Activated naive CD4-positive, alpha-beta T cell treated with anti-CD3 and anti-CD28 coated beads, Interleukin-2, amount 10 ng/mL, durations not matched to agents 7 days and 5 days (primary cell): ENCODE measurements at regions not wholly inside any gene's neighbourhood (a gene's known extent, or its start where the extent isn't known, plus 50 kb on each side); places are given as distances from the start of the nearest gene placed in this dataset.

Experiments
- CTCF ChIA-PET: fragments of 350-600 bp; sonication (Branson Sonifier 250); formaldehyde crosslinking; loops from one replicate; lab custom pipeline; 2021; ENCODE audit warnings: antibody characterized with exemption; lab: Charles Lee
- DNase-seq: peaks from one replicate; pipeline ENCODE4 v3.0.0-alpha.2; 2020
- H3K27ac Mint-ChIP-seq: one replicate; pipeline ENCODE4 v1.8.0; 2021; ENCODE audit warnings: mild to moderate bottlenecking, moderate library complexity, mixed read lengths
- H3K27me3 Mint-ChIP-seq: one replicate; pipeline ENCODE4 v1.8.0; 2021; ENCODE audit warnings: mild to moderate bottlenecking, mixed read lengths
- H3K36me3 Mint-ChIP-seq: one replicate; pipeline ENCODE4 v1.8.0; 2021; ENCODE audit warnings: mixed read lengths
- H3K4me1 Mint-ChIP-seq: one replicate; pipeline ENCODE4 v1.8.0; 2021; ENCODE audit warnings: mixed read lengths
- H3K4me3 Mint-ChIP-seq: one replicate; pipeline ENCODE4 v1.8.0; 2021; ENCODE audit warnings: mild to moderate bottlenecking, moderate library complexity, mixed read lengths
- H3K9me3 Mint-ChIP-seq: one replicate; pipeline ENCODE4 v1.8.0; 2021; ENCODE audit warnings: mixed read lengths

- CTCF ChIA-PET, result no interaction called here
- Mint-ChIP-seq H3K4me1 (no peaks in the 10 kb centered on the region), H3K27me3 (no peaks in the 10 kb centered on the region), H3K27ac (no peak overlapping the region), H3K36me3 (no peaks in the 10 kb centered on the region), H3K4me3 (no peak overlapping the region), H3K9me3 (peaks cover 15% of the 10 kb centered on the region)
- DNase-seq, result no peak
Measured at GRCh38 chr12:43179486-43179885, 372.5 kb downstream of the ADAMTS20 start.

GRCh38 chr12:43177276-43177675 lies 374.7 kb downstream of the ADAMTS20 start:
- CTCF ChIA-PET, result no interaction called here

GRCh38 chr12:43169115-43169681 lies 382.8 kb downstream of the ADAMTS20 start:
- H3K4me3 Mint-ChIP-seq, result no peak overlapping the region
- CTCF ChIA-PET, result no interaction called here
- DNase-seq, result no peak
- no peaks in the 10 kb centered on the region for H3K27me3 Mint-ChIP-seq
- peaks cover 2% of the 10 kb centered on the region for H3K36me3 Mint-ChIP-seq
- H3K4me1 Mint-ChIP-seq, result no peaks in the 10 kb centered on the region
- no peak overlapping the region for H3K27ac Mint-ChIP-seq
- H3K9me3 Mint-ChIP-seq, result no peaks in the 10 kb centered on the region

More at GRCh38 chr12:43177276-43177675, 374.7 kb downstream of the ADAMTS20 start:
- DNase-seq, result no peak
- no peak overlapping the region for H3K27ac Mint-ChIP-seq
- peaks cover 2% of the 10 kb centered on the region for H3K36me3 Mint-ChIP-seq
- H3K4me3 Mint-ChIP-seq, result no peak overlapping the region
- H3K27me3 Mint-ChIP-seq, result no peaks in the 10 kb centered on the region
- H3K9me3 Mint-ChIP-seq, result peaks cover 4% of the 10 kb centered on the region
- no peaks in the 10 kb centered on the region for H3K4me1 Mint-ChIP-seq

GRCh38 chr12:43167691-43168090 lies 384.3 kb downstream of the ADAMTS20 start:
- Mint-ChIP-seq H3K9me3 (no peaks in the 10 kb centered on the region), H3K4me3 (no peak overlapping the region), H3K27me3 (no peaks in the 10 kb centered on the region), H3K4me1 (no peaks in the 10 kb centered on the region), H3K27ac (no peak overlapping the region), H3K36me3 (no peaks in the 10 kb centered on the region)
- DNase-seq, result no peak
- CTCF ChIA-PET, result no interaction called here

GRCh38 chr12:43165351-43165750 lies 386.7 kb downstream of the ADAMTS20 start:
- no peaks in the 10 kb centered on the region for H3K4me1 Mint-ChIP-seq
- CTCF ChIA-PET, result no interaction called here
- no peak overlapping the region for H3K4me3 Mint-ChIP-seq
- H3K9me3 Mint-ChIP-seq, result no peaks in the 10 kb centered on the region
- no peaks in the 10 kb centered on the region for H3K36me3 Mint-ChIP-seq
- no peak overlapping the region for H3K27ac Mint-ChIP-seq
- DNase-seq, result no peak
- H3K27me3 Mint-ChIP-seq, result no peaks in the 10 kb centered on the region

GRCh38 chr12:43162138-43162537 lies 389.9 kb downstream of the ADAMTS20 start:
- Mint-ChIP-seq H3K9me3 (no peaks in the 10 kb centered on the region), H3K27ac (no peak overlapping the region), H3K36me3 (no peaks in the 10 kb centered on the region), H3K4me1 (no peaks in the 10 kb centered on the region), H3K4me3 (no peak overlapping the region), H3K27me3 (no peaks in the 10 kb centered on the region)
- no peak for DNase-seq
- CTCF ChIA-PET, result no interaction called here

GRCh38 chr12:43159506-43159905 lies 392.5 kb downstream of the ADAMTS20 start:
- CTCF ChIA-PET, result no interaction called here
- DNase-seq, result no peak
- no peak overlapping the region for H3K27ac Mint-ChIP-seq
- H3K27me3 Mint-ChIP-seq, result no peaks in the 10 kb centered on the region
- H3K36me3 Mint-ChIP-seq, result no peaks in the 10 kb centered on the region
- no peaks in the 10 kb centered on the region for H3K4me1 Mint-ChIP-seq
- no peak overlapping the region for H3K4me3 Mint-ChIP-seq
- H3K9me3 Mint-ChIP-seq, result no peaks in the 10 kb centered on the region

- H3K27ac Mint-ChIP-seq, result no peak overlapping the region
- H3K4me1 Mint-ChIP-seq, result no peaks in the 10 kb centered on the region
Measured at GRCh38 chr12:43158126-43158525, 393.9 kb downstream of the ADAMTS20 start.

GRCh38 chr12:43155376-43155775 lies 396.6 kb downstream of the ADAMTS20 start:
- H3K27ac Mint-ChIP-seq, result no peak overlapping the region
- H3K4me1 Mint-ChIP-seq, result no peaks in the 10 kb centered on the region
- no peak overlapping the region for H3K4me3 Mint-ChIP-seq
- DNase-seq, result no peak
- no peaks in the 10 kb centered on the region for H3K27me3 Mint-ChIP-seq
- no peaks in the 10 kb centered on the region for H3K36me3 Mint-ChIP-seq
- CTCF ChIA-PET, result no interaction called here
- H3K9me3 Mint-ChIP-seq, result no peaks in the 10 kb centered on the region

More at GRCh38 chr12:43158126-43158525, 393.9 kb downstream of the ADAMTS20 start:
- Mint-ChIP-seq H3K27me3 (no peaks in the 10 kb centered on the region), H3K9me3 (no peaks in the 10 kb centered on the region), H3K4me3 (no peak overlapping the region), H3K36me3 (no peaks in the 10 kb centered on the region)
- CTCF ChIA-PET, result no interaction called here
- no peak for DNase-seq

- H3K4me3 Mint-ChIP-seq, result no peak overlapping the region
- H3K9me3 Mint-ChIP-seq, result no peaks in the 10 kb centered on the region
- H3K27ac Mint-ChIP-seq, result no peak overlapping the region
- CTCF ChIA-PET, result no interaction called here
- H3K36me3 Mint-ChIP-seq, result no peaks in the 10 kb centered on the region
- no peaks in the 10 kb centered on the region for H3K27me3 Mint-ChIP-seq
- DNase-seq, result no peak
- H3K4me1 Mint-ChIP-seq, result no peaks in the 10 kb centered on the region
Measured at GRCh38 chr12:43154498-43155045, 397.4 kb downstream of the ADAMTS20 start.

GRCh38 chr12:43151441-43151981 lies 400.5 kb downstream of the ADAMTS20 start:
- CTCF ChIA-PET, result no interaction called here
- no peaks in the 10 kb centered on the region for H3K27me3 Mint-ChIP-seq
- H3K36me3 Mint-ChIP-seq, result no peaks in the 10 kb centered on the region
- DNase-seq, result no peak
- H3K4me1 Mint-ChIP-seq, result no peaks in the 10 kb centered on the region
- H3K27ac Mint-ChIP-seq, result no peak overlapping the region
- H3K4me3 Mint-ChIP-seq, result no peak overlapping the region
- no peaks in the 10 kb centered on the region for H3K9me3 Mint-ChIP-seq

- no peaks in the 10 kb centered on the region for H3K27me3 Mint-ChIP-seq
- no peaks in the 10 kb centered on the region for H3K36me3 Mint-ChIP-seq
- H3K4me3 Mint-ChIP-seq, result no peak overlapping the region
- CTCF ChIA-PET, result no interaction called here
- DNase-seq, result no peak
- H3K4me1 Mint-ChIP-seq, result no peaks in the 10 kb centered on the region
- no peaks in the 10 kb centered on the region for H3K9me3 Mint-ChIP-seq
- H3K27ac Mint-ChIP-seq, result no peak overlapping the region
Measured at GRCh38 chr12:43148691-43149090, 403.3 kb downstream of the ADAMTS20 start.

- no peak for DNase-seq
- H3K4me1 Mint-ChIP-seq, result no peaks in the 10 kb centered on the region
- CTCF ChIA-PET, result no interaction called here
- H3K9me3 Mint-ChIP-seq, result no peaks in the 10 kb centered on the region
- H3K4me3 Mint-ChIP-seq, result no peak overlapping the region
- no peaks in the 10 kb centered on the region for H3K36me3 Mint-ChIP-seq
- H3K27ac Mint-ChIP-seq, result no peak overlapping the region
- no peaks in the 10 kb centered on the region for H3K27me3 Mint-ChIP-seq
Measured at GRCh38 chr12:43147878-43148277, 404.1 kb downstream of the ADAMTS20 start.

GRCh38 chr12:43145481-43145880 lies 406.5 kb downstream of the ADAMTS20 start:
- Mint-ChIP-seq H3K9me3 (peaks cover 2% of the 10 kb centered on the region), H3K27me3 (no peaks in the 10 kb centered on the region), H3K4me3 (no peak overlapping the region), H3K36me3 (no peaks in the 10 kb centered on the region), H3K4me1 (no peaks in the 10 kb centered on the region), H3K27ac (no peak overlapping the region)
- CTCF ChIA-PET, result no interaction called here
- no peak for DNase-seq

- CTCF ChIA-PET, result no interaction called here
- no peak overlapping the region for H3K27ac Mint-ChIP-seq
- no peak for DNase-seq
- no peaks in the 10 kb centered on the region for H3K4me1 Mint-ChIP-seq
- no peak overlapping the region for H3K4me3 Mint-ChIP-seq
- peaks cover 2% of the 10 kb centered on the region for H3K9me3 Mint-ChIP-seq
- no peaks in the 10 kb centered on the region for H3K27me3 Mint-ChIP-seq
- H3K36me3 Mint-ChIP-seq, result no peaks in the 10 kb centered on the region
Measured at GRCh38 chr12:43143278-43143677, 408.7 kb downstream of the ADAMTS20 start.
